NCI-H1048 (cell line): ENCODE measurements at regions not wholly inside any gene's neighbourhood (a gene's known extent, or its start where the extent isn't known, plus 50 kb on each side); places are given as distances from the start of the nearest gene placed in this dataset.

Experiments
- DNase-seq: peaks from one replicate; lab custom pipeline; 2025; lab: John Stamatoyannopoulos, UW

DNA sequence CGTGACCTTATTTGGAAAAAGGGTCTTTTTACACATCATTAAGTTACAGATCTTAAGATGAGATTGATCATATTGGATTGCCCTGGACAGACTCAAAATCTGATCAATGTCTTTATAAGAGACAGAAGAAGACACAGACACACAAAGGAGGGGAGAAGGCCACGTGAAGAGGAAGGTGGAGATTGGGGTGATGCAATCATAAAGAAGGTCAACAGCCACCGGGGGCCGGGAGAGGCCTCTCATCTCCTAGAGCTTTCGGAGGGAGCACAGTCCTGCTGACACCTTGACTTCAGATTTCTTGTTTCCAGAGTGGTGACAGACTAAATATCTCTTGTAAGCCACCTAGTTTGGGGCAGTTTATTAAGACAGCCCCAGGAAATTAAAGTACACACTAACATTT is 204.6 kb upstream of the CSF3R start:
- DNase-seq: no peak

DNA sequence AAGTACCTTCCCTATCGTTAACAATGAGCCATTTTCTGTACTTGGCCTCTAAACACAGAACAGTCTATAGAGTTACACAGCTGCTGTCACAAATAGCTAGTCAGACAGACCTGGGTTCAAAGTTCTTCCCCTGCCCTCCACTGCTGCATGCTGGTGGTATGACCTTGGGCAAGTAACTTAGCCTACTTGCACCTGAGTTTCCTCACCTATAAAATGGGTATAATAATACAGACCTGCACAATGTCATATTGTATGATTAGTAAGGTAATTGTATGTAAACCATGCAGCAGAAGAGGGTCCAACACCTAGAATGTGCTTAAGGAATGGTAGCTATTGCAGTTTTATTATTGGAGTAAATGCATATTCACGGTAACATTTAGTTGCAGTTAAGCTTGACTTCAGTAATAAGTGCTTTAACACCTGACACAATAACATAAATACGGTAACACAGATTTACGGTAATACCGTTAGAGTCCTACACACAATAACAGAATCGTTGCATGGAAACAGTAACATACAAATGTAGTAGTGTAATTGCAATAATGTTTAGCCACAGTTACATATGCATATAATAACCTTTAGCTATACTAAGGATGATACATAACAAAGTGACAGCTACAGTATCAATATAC is 193.3 kb upstream of the CSF3R start:
- no peak for DNase-seq

DNA sequence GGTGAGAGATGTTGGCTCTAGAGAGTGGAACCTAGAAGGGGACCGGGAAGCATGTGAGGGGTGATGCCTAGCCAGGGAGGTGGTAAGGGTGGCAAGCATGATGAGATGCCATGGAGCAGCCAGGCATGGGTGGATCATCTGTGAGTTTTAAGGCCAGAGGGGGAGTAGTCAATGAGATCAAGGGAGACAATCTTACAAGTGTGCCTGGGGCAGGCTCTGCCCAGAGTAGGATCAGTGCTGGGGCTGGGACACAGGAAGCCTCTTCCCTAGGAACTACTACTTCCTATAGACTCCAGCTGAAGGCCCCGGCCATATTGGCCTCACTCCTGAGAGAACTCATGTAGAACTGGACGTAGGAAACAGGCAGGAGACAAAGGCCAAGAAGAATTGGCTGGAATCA is 192.4 kb upstream of the CSF3R start:
- DNase-seq: no peak

DNA sequence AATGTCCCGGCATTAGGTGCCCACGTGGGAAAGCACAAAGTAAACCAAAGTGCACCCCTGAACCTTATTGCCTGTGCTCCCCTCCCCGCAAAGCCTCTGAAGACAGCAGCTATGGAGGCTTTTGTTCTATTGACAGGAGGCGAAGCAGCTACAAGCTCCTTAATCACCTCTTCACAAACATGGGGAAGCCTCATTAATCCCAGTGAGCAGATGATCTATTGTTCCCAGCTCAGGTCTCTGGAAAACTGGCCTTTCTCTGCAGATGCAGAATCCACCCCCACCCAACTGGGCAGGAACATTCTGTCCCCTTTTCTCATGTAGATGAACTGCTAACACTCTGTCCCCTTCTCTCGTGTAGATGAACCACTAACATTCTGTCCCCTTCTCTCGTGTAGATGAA is 190.5 kb upstream of the CSF3R start:
- DNase-seq: no peak

DNA sequence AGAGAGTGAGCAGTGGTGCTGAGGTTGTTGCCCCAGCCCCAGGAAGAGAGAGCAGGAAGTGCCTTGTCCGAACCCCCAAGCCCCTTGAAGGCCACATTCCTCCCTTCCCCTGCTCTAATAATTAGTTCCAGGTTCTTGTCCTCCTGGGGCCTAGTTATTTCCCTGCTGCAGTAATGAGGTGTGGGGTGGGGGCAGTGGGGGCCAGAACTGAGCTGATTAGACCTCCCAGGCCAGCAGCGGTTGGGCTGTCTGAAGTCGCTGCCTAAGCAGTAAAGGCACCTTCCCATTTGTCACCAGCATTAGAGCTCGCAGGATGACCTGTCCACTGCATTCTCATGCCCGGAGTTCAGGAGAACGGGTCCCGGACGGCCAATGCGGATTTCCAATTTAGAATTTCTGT is 186.5 kb upstream of the CSF3R start:
- DNase-seq: no peak

- DNase-seq: no peak
These were observed 185.1 kb upstream of the CSF3R start for GRCh38 chr1:36667836-36668235.

- DNase-seq: no peak
These were observed 184.5 kb upstream of the CSF3R start for GRCh38 chr1:36667256-36667655.

GRCh38 chr1:36665478-36666080 is 182.9 kb upstream of the CSF3R start:
- DNase-seq: no peak

GRCh38 chr1:36664571-36665287 is 182.0 kb upstream of the CSF3R start:
- DNase-seq: no peak

GRCh38 chr1:36663772-36664430 is 181.2 kb upstream of the CSF3R start:
- DNase-seq: no peak

GRCh38 chr1:36658838-36659237 is 176.1 kb upstream of the CSF3R start:
- DNase-seq: no peak

DNA sequence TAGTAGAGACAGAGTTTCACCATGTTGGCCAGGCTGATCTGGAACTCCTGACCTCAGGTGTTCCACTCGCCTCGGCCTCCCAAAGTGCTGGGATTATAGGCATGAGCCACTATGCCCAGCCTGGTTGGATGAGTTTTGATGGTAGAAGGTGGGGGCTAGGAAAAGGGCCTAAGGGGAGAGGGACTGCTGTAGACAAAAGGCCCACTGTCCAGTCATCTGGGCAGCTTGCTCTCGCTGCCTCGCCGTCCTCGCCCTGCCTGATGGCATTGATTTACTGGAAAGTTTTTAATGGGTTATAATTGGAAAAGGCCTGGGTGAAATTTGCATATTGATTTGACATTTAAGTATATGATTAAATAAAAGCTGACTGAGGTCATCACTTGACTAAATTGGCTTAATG is 175.1 kb upstream of the CSF3R start:
- DNase-seq: no peak

GRCh38 chr1:36656838-36657237 is 174.1 kb upstream of the CSF3R start:
- no peak for DNase-seq

- DNase-seq: no peak
These were observed 173.6 kb upstream of the CSF3R start for GRCh38 chr1:36656271-36656670.

GRCh38 chr1:36654586-36654985 is 171.9 kb upstream of the CSF3R start:
- DNase-seq: no peak

DNA sequence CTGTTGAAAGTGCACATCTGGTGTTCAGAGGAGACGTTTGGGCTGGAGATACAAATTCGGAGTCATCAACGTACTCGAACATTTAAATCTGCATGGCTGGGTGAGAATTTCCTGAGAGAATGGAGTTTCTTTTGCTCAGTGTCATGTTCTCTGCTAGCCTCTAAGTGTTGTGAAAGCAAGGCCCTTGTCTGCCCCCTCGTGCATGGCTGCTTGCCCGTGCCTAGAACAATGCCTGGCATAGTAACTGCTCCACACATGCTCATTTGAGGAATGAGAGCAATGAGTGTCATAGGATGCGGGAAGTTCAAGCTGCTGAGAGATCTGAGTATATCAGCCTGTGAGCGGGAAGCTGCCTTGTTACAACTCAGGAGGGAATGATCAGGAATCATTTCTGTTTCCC is 171.1 kb upstream of the CSF3R start:
- DNase-seq: no peak

- DNase-seq: no peak
These were observed 169.9 kb upstream of the CSF3R start for GRCh38 chr1:36652586-36652985.

DNA sequence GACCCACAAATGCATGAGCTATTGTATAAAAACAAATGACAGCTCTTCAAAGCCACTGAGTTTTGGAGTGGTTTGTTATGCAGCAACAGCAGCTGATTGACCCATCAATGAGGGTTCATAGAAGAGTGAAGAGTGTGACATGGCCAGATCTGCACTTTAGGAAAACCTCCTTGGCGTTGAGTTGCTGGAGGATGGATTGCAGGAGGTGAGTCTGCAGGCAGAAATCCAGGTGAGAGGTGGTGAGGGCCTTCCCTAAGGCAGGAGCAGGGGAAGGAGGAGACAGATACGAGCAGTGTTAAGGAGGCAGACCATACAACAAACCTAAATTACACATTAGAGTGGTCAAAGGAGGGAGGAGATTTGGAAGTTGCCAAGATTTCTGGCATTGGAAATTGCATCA is 169.3 kb upstream of the CSF3R start:
- no peak for DNase-seq

- no peak for DNase-seq
These were observed 168.6 kb upstream of the CSF3R start for GRCh38 chr1:36651176-36651910.

- no peak for DNase-seq
These were observed 167.7 kb upstream of the CSF3R start for GRCh38 chr1:36650200-36651065.

GRCh38 chr1:36645867-36646266 is 163.2 kb upstream of the CSF3R start:
- DNase-seq: no peak
